HK-2 (cell line): ENCODE measurements at regions not wholly inside any gene's neighbourhood (a gene's known extent, or its start where the extent isn't known, plus 50 kb on each side); places are given as distances from the start of the nearest gene placed in this dataset.
"Not testable (repeated sequence)": the region's sequence is repeated elsewhere in the genome, so short reads cannot be mapped to it uniquely, and the experiment has no call there.

Experiments used
- DNase-seq: peaks from one replicate; pipeline ENCODE4 v3.0.0-alpha.2; 2018; ENCODE audit not compliant: unreplicated experiment

- DNase-seq: no peak
Measured at GRCh38 chr10:27344568-27345454, 104.2 kb upstream of the ACBD5 start.

- no peak for DNase-seq
Measured at GRCh38 chr10:27341001-27341400, 100.4 kb upstream of the ACBD5 start.

GRCh38 chr10:27335246-27335645 is 94.6 kb upstream of the ACBD5 start:
- not testable (repeated sequence) for DNase-seq

GRCh38 chr10:27330074-27330473 is 89.5 kb upstream of the ACBD5 start:
- DNase-seq: no peak

- no peak for DNase-seq
Measured at GRCh38 chr10:27328946-27329345, 88.3 kb upstream of the ACBD5 start.

- not testable (repeated sequence) for DNase-seq
Measured at GRCh38 chr10:27326748-27327147, 86.2 kb upstream of the ACBD5 start.

GRCh38 chr10:27319752-27320431 is 79.3 kb upstream of the ACBD5 start:
- no peak for DNase-seq

GRCh38 chr10:27319139-27319538 is 78.5 kb upstream of the ACBD5 start:
- not testable (repeated sequence) for DNase-seq

GRCh38 chr10:27315082-27315481 is 74.5 kb upstream of the ACBD5 start:
- DNase-seq: not testable (repeated sequence)

GRCh38 chr10:27313586-27313985 is 73.0 kb upstream of the ACBD5 start:
- not testable (repeated sequence) for DNase-seq

- no peak for DNase-seq
Measured at GRCh38 chr10:27312854-27313253, 72.3 kb upstream of the ACBD5 start.

- not testable (repeated sequence) for DNase-seq
Measured at GRCh38 chr10:27311809-27312208, 71.2 kb upstream of the ACBD5 start.

- DNase-seq: not testable (repeated sequence)
Measured at GRCh38 chr10:27298522-27298850, 57.9 kb upstream of the ACBD5 start.

GRCh38 chr10:27297844-27298521 is 57.4 kb upstream of the ACBD5 start:
- DNase-seq: no peak

- DNase-seq: not testable (repeated sequence)
Measured at GRCh38 chr10:27296285-27296684, 55.7 kb upstream of the ACBD5 start.

- DNase-seq: not testable (repeated sequence)
Measured at GRCh38 chr10:27291253-27291895, 50.8 kb upstream of the ACBD5 start.
